ENCODE measurements at regions not wholly inside any gene's neighbourhood (a gene's known extent, or its start where the extent isn't known, plus 50 kb on each side); places are given as distances from the start of the nearest gene placed in this dataset.

DNA sequence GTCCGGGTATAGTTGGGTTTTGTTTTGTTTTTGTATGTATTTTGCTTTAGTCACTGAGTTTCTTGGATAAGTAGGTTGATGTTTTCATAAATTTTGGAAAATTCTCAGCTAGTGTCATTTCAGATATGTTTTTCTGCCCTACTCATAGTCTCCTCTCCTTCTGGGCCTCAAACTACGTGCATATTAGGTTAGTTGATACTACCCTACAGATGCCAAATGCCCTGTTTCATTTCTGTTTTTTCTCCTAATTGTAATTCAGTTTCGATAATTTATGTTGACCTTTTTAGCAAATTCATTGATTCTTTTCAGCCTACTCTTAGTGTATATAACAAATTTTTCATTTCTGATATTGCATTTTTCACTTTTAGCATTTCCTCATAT, 268.6 kb upstream of the RGS18 start:
- intact Hi-C loops (cut with micrococcal nuclease), result no loop called here
- Histone ChIP-seq H3K36me3 (no peaks in the 10 kb centered on the region), H3K27ac (replicated peaks) (no peak overlapping the region), H3K4me1 (no peaks in the 10 kb centered on the region), H3K4me3 (no peak overlapping the region), H3K9me3 (replicated peaks) (peaks cover 7% of the 10 kb centered on the region), H3K27me3 (ENCODE audit: low read depth) (no peaks in the 10 kb centered on the region)
- TF ChIP-seq CTCF (IDR thresholded peaks at IDR 0.05; ENCODE audit: borderline replicate concordance), result no peak
- no peak for DNase-seq

DNA sequence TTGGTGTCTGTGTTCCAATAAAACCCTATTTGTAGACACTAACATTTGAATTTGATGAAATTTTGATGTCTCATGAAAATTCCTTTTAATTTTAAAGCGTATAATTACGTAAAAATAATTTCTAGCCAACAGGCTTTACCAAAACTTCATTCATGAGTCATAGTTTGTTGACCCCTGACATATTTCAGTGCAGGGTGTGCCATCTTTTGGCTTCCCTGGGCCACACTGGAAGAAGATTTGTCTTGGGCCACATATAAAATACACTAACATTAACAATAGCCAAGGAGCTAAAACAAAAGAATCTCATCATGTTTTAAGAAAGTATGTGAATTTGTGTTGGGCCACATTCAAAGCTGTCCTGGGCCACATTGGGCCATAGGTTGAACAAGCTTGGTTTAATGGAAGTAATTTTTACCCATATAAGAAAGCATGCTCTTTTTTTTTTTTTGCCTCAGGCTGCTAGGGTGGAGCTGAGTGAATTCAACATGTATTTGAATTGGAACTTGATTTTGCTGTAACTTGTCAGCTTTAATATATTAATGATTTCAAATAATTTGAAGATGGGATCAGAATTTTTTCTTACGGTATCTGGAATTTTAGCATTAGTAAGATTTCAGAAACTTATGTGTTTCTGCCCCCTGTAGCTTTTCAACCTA, 267.7 kb upstream of the RGS18 start:
- Histone ChIP-seq H3K27ac (replicated peaks) (no peak overlapping the region), H3K27me3 (ENCODE audit: low read depth) (no peaks in the 10 kb centered on the region), H3K9me3 (replicated peaks) (peaks cover 17% of the 10 kb centered on the region), H3K4me3 (no peak overlapping the region), H3K4me1 (no peaks in the 10 kb centered on the region), H3K36me3 (no peaks in the 10 kb centered on the region)
- no peak for TF ChIP-seq CTCF (IDR thresholded peaks at IDR 0.05; ENCODE audit: borderline replicate concordance)
- intact Hi-C loops (cut with micrococcal nuclease), result no loop called here
- no peak for DNase-seq

- intact Hi-C loops (cut with micrococcal nuclease), result no loop called here
- DNase-seq, result no peak
- H3K27ac ChIP-seq (replicated peaks), result no peak overlapping the region
- H3K36me3 ChIP-seq, result no peaks in the 10 kb centered on the region
- peaks cover 19% of the 10 kb centered on the region for H3K9me3 ChIP-seq (replicated peaks)
- H3K4me3 ChIP-seq, result no peak overlapping the region
- TF ChIP-seq CTCF (IDR thresholded peaks at IDR 0.05; ENCODE audit: borderline replicate concordance), result no peak
- H3K4me1 ChIP-seq, result no peaks in the 10 kb centered on the region
- no peaks in the 10 kb centered on the region for H3K27me3 ChIP-seq (ENCODE audit: low read depth)
These were observed 265.5 kb upstream of the RGS18 start for GRCh38 chr1:191892716-191893115.

GRCh38 chr1:191895049-191895448, 263.2 kb upstream of the RGS18 start:
- intact Hi-C loops (cut with micrococcal nuclease), result no loop called here
- no peaks in the 10 kb centered on the region for H3K27me3 ChIP-seq (ENCODE audit: low read depth)
- DNase-seq, result no peak
- no peak overlapping the region for H3K27ac ChIP-seq (replicated peaks)
- no peaks in the 10 kb centered on the region for H3K4me1 ChIP-seq
- H3K9me3 ChIP-seq (replicated peaks), result peaks cover 19% of the 10 kb centered on the region
- no peak overlapping the region for H3K4me3 ChIP-seq
- H3K36me3 ChIP-seq, result no peaks in the 10 kb centered on the region
- TF ChIP-seq CTCF (IDR thresholded peaks at IDR 0.05; ENCODE audit: borderline replicate concordance), result no peak

GRCh38 chr1:191895462-191896058, 262.7 kb upstream of the RGS18 start:
- H3K27me3 ChIP-seq (ENCODE audit: low read depth), result no peaks in the 10 kb centered on the region
- no peak overlapping the region for H3K27ac ChIP-seq (replicated peaks)
- peaks cover 19% of the 10 kb centered on the region for H3K9me3 ChIP-seq (replicated peaks)
- no peaks in the 10 kb centered on the region for H3K4me1 ChIP-seq
- TF ChIP-seq CTCF (IDR thresholded peaks at IDR 0.05; ENCODE audit: borderline replicate concordance), result no peak
- intact Hi-C loops (cut with micrococcal nuclease), result no loop called here
- DNase-seq, result no peak
- H3K4me3 ChIP-seq, result no peak overlapping the region
- H3K36me3 ChIP-seq, result no peaks in the 10 kb centered on the region

Data from left ventricle myocardium inferior (tissue), 1 donor.